Colonic mucosa (tissue), 4 donors: ENCODE measurements at regions not wholly inside any gene's neighbourhood (a gene's known extent, or its start where the extent isn't known, plus 50 kb on each side); places are given as distances from the start of the nearest gene placed in this dataset.
"Not testable (repeated sequence)": the region's sequence is repeated elsewhere in the genome, so short reads cannot be mapped to it uniquely, and the experiment has no call there.

Experiments
- DNase-seq: peaks from one replicate; pipeline ENCODE4 v3.0.0-alpha.2; 2020
- H3K27ac ChIP-seq: fragments of 200-600 bp; one replicate; pipeline ENCODE4 v1.8.0; 2021
- H3K27me3 ChIP-seq: fragments of 200-600 bp; one replicate; pipeline ENCODE4 v1.8.0; 2021
- H3K36me3 ChIP-seq: fragments of 200-600 bp; one replicate; pipeline ENCODE4 v1.8.0; 2021
- H3K4me1 ChIP-seq: fragments of 200-600 bp; one replicate; pipeline ENCODE4 v1.8.0; 2021; ENCODE audit warnings: mild to moderate bottlenecking
- H3K4me3 ChIP-seq: fragments of 200-600 bp; one replicate; pipeline ENCODE4 v1.8.0; 2021
- H3K9ac ChIP-seq, 2 donors: one replicate each; pipeline ENCODE4 v1.7.0; 2013; ENCODE audit warnings: control low read depth in 2 of 2, low read depth in 2 of 2, low read length in 2 of 2
- H3K9me3 ChIP-seq: fragments of 200-600 bp; one replicate; pipeline ENCODE4 v1.8.0; 2021
- CTCF ChIP-seq: fragments of 200-600 bp; IDR thresholded peaks from one replicate; pipeline ENCODE4 v1.8.0; 2022; ENCODE audit warnings: antibody characterized with exemption, mild to moderate bottlenecking
- intact Hi-C: fragments of 100-400 bp; cut with DNase I; formaldehyde crosslinking; loops from one replicate; pipeline ENCODE4 v1.14.1; 2022
- donor health status: healthy.
- donor health status: DM: no; HTN: no; CAD: no.
- donor health status: DM: no; HTN: no; CAD: no.

GRCh38 chr11:87602776-87603175 is 565.0 kb downstream of the TMEM135 start:
- no peaks in the 10 kb centered on the region for H3K4me1 ChIP-seq
- H3K27ac ChIP-seq: no peak overlapping the region
- no peak overlapping the region for H3K4me3 ChIP-seq
- no peaks in the 10 kb centered on the region for H3K36me3 ChIP-seq
- intact Hi-C loops: no loop called here
- no peaks in the 10 kb centered on the region for H3K9me3 ChIP-seq
- DNase-seq: no peak
- no peak for TF ChIP-seq CTCF
- no peak overlapping the region for H3K9ac ChIP-seq
- no peaks in the 10 kb centered on the region for H3K27me3 ChIP-seq

GRCh38 chr11:87600938-87601337 is 563.2 kb downstream of the TMEM135 start:
- no peak for DNase-seq
- Histone ChIP-seq H3K36me3 (no peaks in the 10 kb centered on the region), H3K9ac (no peak overlapping the region), H3K27ac (no peak overlapping the region), H3K27me3 (no peaks in the 10 kb centered on the region), H3K9me3 (no peaks in the 10 kb centered on the region), H3K4me1 (no peaks in the 10 kb centered on the region), H3K4me3 (no peak overlapping the region)
- TF ChIP-seq CTCF: no peak
- intact Hi-C loops: no loop called here

GRCh38 chr11:87597725-87598124 is 560.0 kb downstream of the TMEM135 start:
- H3K9ac ChIP-seq: no peak overlapping the region
- no peaks in the 10 kb centered on the region for H3K27me3 ChIP-seq
- intact Hi-C loops: no loop called here
- no peaks in the 10 kb centered on the region for H3K36me3 ChIP-seq
- no peak overlapping the region for H3K27ac ChIP-seq
- no peak overlapping the region for H3K4me3 ChIP-seq
- no peak for DNase-seq
- no peaks in the 10 kb centered on the region for H3K9me3 ChIP-seq
- TF ChIP-seq CTCF: no peak
- no peaks in the 10 kb centered on the region for H3K4me1 ChIP-seq

- TF ChIP-seq CTCF: no peak
- Histone ChIP-seq H3K27ac (no peak overlapping the region), H3K4me3 (no peak overlapping the region), H3K36me3 (no peaks in the 10 kb centered on the region), H3K9me3 (no peaks in the 10 kb centered on the region), H3K27me3 (no peaks in the 10 kb centered on the region), H3K9ac (no peak overlapping the region), H3K4me1 (no peaks in the 10 kb centered on the region)
- DNase-seq: no peak
- intact Hi-C loops: no loop called here
These were observed 558.4 kb downstream of the TMEM135 start for GRCh38 chr11:87596176-87596575.

- no peak for DNase-seq
- no peaks in the 10 kb centered on the region for H3K9me3 ChIP-seq
- no peaks in the 10 kb centered on the region for H3K36me3 ChIP-seq
- no peak overlapping the region for H3K4me3 ChIP-seq
- TF ChIP-seq CTCF: no peak
- H3K4me1 ChIP-seq: no peaks in the 10 kb centered on the region
- H3K9ac ChIP-seq: no peak overlapping the region
- H3K27ac ChIP-seq: no peak overlapping the region
- no peaks in the 10 kb centered on the region for H3K27me3 ChIP-seq
- intact Hi-C loops: no loop called here
These were observed 551.3 kb downstream of the TMEM135 start for GRCh38 chr11:87589082-87589481.

GRCh38 chr11:87585613-87586012 is 547.9 kb downstream of the TMEM135 start:
- H3K27ac ChIP-seq, intact Hi-C loops, H3K27me3 ChIP-seq, H3K9ac ChIP-seq, DNase-seq, H3K4me1 ChIP-seq, H3K9me3 ChIP-seq, H3K36me3 ChIP-seq, H3K4me3 ChIP-seq: not testable (repeated sequence)
